ENCODE measurements at regions not wholly inside any gene's neighbourhood (a gene's known extent, or its start where the extent isn't known, plus 50 kb on each side); places are given as distances from the start of the nearest gene placed in this dataset.

GRCh38 chr3:174346141-174346540 is 513.0 kb upstream of the NAALADL2 start:
- H3K4me2 ChIP-seq (ENCODE audit: insufficient read depth, low read length): no peak overlapping the region
- dilution Hi-C loops (cut with MboI; ENCODE audit: extremely low pct_ligation_motif_present, low sequenced_read_pairs): no loop called here
- H3K9ac ChIP-seq (replicated peaks; ENCODE audit: extremely low read depth, insufficient read depth, low read length): no peak overlapping the region
- intact Hi-C loops (cut with micrococcal nuclease): no loop called here
- no peak for FAIRE-seq
- POLR2A ChIA-PET: no interaction called here
- H3K4me1 ChIP-seq (ENCODE audit: control insufficient read depth, extremely low read depth, insufficient read depth, low read length): no peaks in the 10 kb centered on the region
- no peak for DNase-seq (ENCODE audit: low read depth, low spot score)
- no peak for TF ChIP-seq POLR2AphosphoS5 (IDR thresholded peaks at IDR 0.05; ENCODE audit: insufficient read depth, low read depth, low read length)
- TF ChIP-seq FOS (IDR thresholded peaks at IDR 0.05; ENCODE audit: borderline replicate concordance, insufficient read depth, low read length): no peak
- no peak for TF ChIP-seq CTCF (IDR thresholded peaks at IDR 0.05; ENCODE audit: extremely low read depth in 1 of 2, insufficient read depth in 1 of 2, low read depth in 1 of 2, low read length in 2 of 2)
- TF ChIP-seq MAX (IDR thresholded peaks at IDR 0.05; ENCODE audit: insufficient read depth, insufficient read length): no peak
- no peak for TF ChIP-seq GATA2 (IDR thresholded peaks at IDR 0.05; ENCODE audit: insufficient read depth, insufficient read length, low read depth, low read length)
- no peak for TF ChIP-seq POLR2A (IDR thresholded peaks at IDR 0.05; ENCODE audit: low read depth, low read length)
- no peak for TF ChIP-seq MYC (IDR thresholded peaks at IDR 0.05; ENCODE audit: low read depth, low read length)
- no peak for TF ChIP-seq EZH2 (IDR thresholded peaks at IDR 0.05; ENCODE audit: borderline replicate concordance, low read depth, low read length, severe bottlenecking)
- no peak for TF ChIP-seq JUN (IDR thresholded peaks at IDR 0.05; ENCODE audit: borderline replicate concordance, insufficient read depth, insufficient read length, low read depth)
- no peak overlapping the region for H2AFZ ChIP-seq (ENCODE audit: low read depth, low read length)
- no peak overlapping the region for H3K4me3 ChIP-seq (replicated peaks in 1 of 3; ENCODE audit: insufficient read depth in 1 of 3, low read depth in 1 of 3, low read length in 3 of 3)
- no peaks in the 10 kb centered on the region for H3K9me1 ChIP-seq (replicated peaks; ENCODE audit: control insufficient read depth, extremely low read depth, insufficient read depth, low read length)
- H3K9me3 ChIP-seq (replicated peaks; ENCODE audit: control insufficient read depth, insufficient read depth, low read length): no peaks in the 10 kb centered on the region
- H3K27me3 ChIP-seq (ENCODE audit: control insufficient read depth in 2 of 2, insufficient read depth in 2 of 2, low read length in 2 of 2): no peaks in the 10 kb centered on the region
- no peaks in the 10 kb centered on the region for H4K20me1 ChIP-seq (replicated peaks; ENCODE audit: control insufficient read depth, extremely low read depth, insufficient read depth, low read length)
- no peaks in the 10 kb centered on the region for H3K79me2 ChIP-seq (ENCODE audit: control insufficient read depth, insufficient read depth, low read length)
- CTCF ChIA-PET: no interaction called here
- no peak overlapping the region for H3K27ac ChIP-seq (ENCODE audit: insufficient read depth, low read depth, low read length)
- no peaks in the 10 kb centered on the region for H3K36me3 ChIP-seq (ENCODE audit: control insufficient read depth in 2 of 2, extremely low read depth in 1 of 2, insufficient read depth in 2 of 2, low read length in 2 of 2)
- BruUV-seq (replicated peaks): no TSS peak

Data from endothelial cell of umbilical vein (primary cell).